ENCODE measurements at regions not wholly inside any gene's neighbourhood (a gene's known extent, or its start where the extent isn't known, plus 50 kb on each side); places are given as distances from the start of the nearest gene placed in this dataset.

- H3K27me3 Mint-ChIP-seq: peaks cover 10% of the 10 kb centered on the region
- Histone ChIP-seq H3K4me3 (ENCODE audit: control extremely low read depth in 1 of 5, extremely low read depth in 1 of 5, insufficient read depth in 1 of 5, low read depth in 2 of 5, low read length in 4 of 5) (no peak overlapping the region), H3K9me3 (ENCODE audit: control extremely low read depth in 1 of 3, control insufficient read depth in 2 of 3, insufficient read depth in 1 of 3, low read length in 2 of 3) (no peaks in the 10 kb centered on the region), H4K20me1 (ENCODE audit: control insufficient read depth, insufficient read depth, low read length, poor library complexity, severe bottlenecking) (no peaks in the 10 kb centered on the region), H2AFZ (ENCODE audit: insufficient read depth, low read depth, low read length, poor library complexity, severe bottlenecking) (no peak overlapping the region), H3K4me2 (replicated peaks; ENCODE audit: low read depth, low read length, poor library complexity, severe bottlenecking) (no peak overlapping the region), H3K36me3 (replicated peaks in 1 of 2; ENCODE audit: control extremely low read depth in 1 of 2, control insufficient read depth in 1 of 2, extremely low read depth in 1 of 2, insufficient read depth in 2 of 2, low read length in 1 of 2) (no peaks in the 10 kb centered on the region), H3K9ac (ENCODE audit: low read length) (no peak overlapping the region), H3K4me1 (ENCODE audit: control insufficient read depth in 2 of 2, insufficient read depth in 2 of 2, low read length in 2 of 2) (no peaks in the 10 kb centered on the region), H3K79me2 (ENCODE audit: control insufficient read depth, insufficient read depth, low read length) (no peaks in the 10 kb centered on the region), H3K27ac (ENCODE audit: low read length in 2 of 2) (no peak overlapping the region), H3K27me3 (replicated peaks in 1 of 4; ENCODE audit: control extremely low read depth in 1 of 4, control insufficient read depth in 3 of 4, insufficient read depth in 4 of 4, low read length in 3 of 4) (no peaks in the 10 kb centered on the region)
- ChIA-PET CTCF (no interaction called here), POLR2A (no interaction called here)
- intact Hi-C loops (cut with micrococcal nuclease): no loop called here
- no peaks in the 10 kb centered on the region for H3K9me3 Mint-ChIP-seq (ENCODE audit: insufficient read depth)
- ATAC-seq (ENCODE audit: low read depth) (no peak), DNase-seq (no peak)
- no peak overlapping the region for H3K4me3 Mint-ChIP-seq
- WGBS (ENCODE audit: insufficient coverage): no CpG with 5 or more reads among the region's 1 CpG
- H3K4me1 Mint-ChIP-seq: no peaks in the 10 kb centered on the region
- TF ChIP-seq, protein P1, sequence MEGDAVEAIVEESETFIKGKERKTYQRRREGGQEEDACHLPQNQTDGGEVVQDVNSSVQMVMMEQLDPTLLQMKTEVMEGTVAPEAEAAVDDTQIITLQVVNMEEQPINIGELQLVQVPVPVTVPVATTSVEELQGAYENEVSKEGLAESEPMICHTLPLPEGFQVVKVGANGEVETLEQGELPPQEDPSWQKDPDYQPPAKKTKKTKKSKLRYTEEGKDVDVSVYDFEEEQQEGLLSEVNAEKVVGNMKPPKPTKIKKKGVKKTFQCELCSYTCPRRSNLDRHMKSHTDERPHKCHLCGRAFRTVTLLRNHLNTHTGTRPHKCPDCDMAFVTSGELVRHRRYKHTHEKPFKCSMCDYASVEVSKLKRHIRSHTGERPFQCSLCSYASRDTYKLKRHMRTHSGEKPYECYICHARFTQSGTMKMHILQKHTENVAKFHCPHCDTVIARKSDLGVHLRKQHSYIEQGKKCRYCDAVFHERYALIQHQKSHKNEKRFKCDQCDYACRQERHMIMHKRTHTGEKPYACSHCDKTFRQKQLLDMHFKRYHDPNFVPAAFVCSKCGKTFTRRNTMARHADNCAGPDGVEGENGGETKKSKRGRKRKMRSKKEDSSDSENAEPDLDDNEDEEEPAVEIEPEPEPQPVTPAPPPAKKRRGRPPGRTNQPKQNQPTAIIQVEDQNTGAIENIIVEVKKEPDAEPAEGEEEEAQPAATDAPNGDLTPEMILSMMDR (IDR thresholded peaks at IDR 0.05): no peak
- TF ChIP-seq EZH2 (IDR thresholded peaks at IDR 0.05; ENCODE audit: borderline replicate concordance, insufficient read depth, low read depth, low read length, poor library complexity, severe bottlenecking): no peak
- no peak overlapping the region for H3K27ac Mint-ChIP-seq
Measured at GRCh38 chr12:77120156-77121085, 55.1 kb upstream of the E2F7 start.

GRCh38 chr12:77118696-77119095 is 53.3 kb upstream of the E2F7 start:
- Histone ChIP-seq H3K4me1 (ENCODE audit: control insufficient read depth in 2 of 2, insufficient read depth in 2 of 2, low read length in 2 of 2) (no peaks in the 10 kb centered on the region), H3K4me3 (ENCODE audit: control extremely low read depth in 1 of 5, extremely low read depth in 1 of 5, insufficient read depth in 1 of 5, low read depth in 2 of 5, low read length in 4 of 5) (no peak overlapping the region), H3K27ac (ENCODE audit: low read length in 2 of 2) (no peak overlapping the region), H3K4me2 (replicated peaks; ENCODE audit: low read depth, low read length, poor library complexity, severe bottlenecking) (no peak overlapping the region), H3K27me3 (replicated peaks in 1 of 4; ENCODE audit: control extremely low read depth in 1 of 4, control insufficient read depth in 3 of 4, insufficient read depth in 4 of 4, low read length in 3 of 4) (no peaks in the 10 kb centered on the region), H3K9ac (ENCODE audit: low read length) (no peak overlapping the region), H3K79me2 (ENCODE audit: control insufficient read depth, insufficient read depth, low read length) (no peaks in the 10 kb centered on the region), H3K9me3 (ENCODE audit: control extremely low read depth in 1 of 3, control insufficient read depth in 2 of 3, insufficient read depth in 1 of 3, low read length in 2 of 3) (no peaks in the 10 kb centered on the region), H4K20me1 (ENCODE audit: control insufficient read depth, insufficient read depth, low read length, poor library complexity, severe bottlenecking) (no peaks in the 10 kb centered on the region), H3K36me3 (replicated peaks in 1 of 2; ENCODE audit: control extremely low read depth in 1 of 2, control insufficient read depth in 1 of 2, extremely low read depth in 1 of 2, insufficient read depth in 2 of 2, low read length in 1 of 2) (no peaks in the 10 kb centered on the region), H2AFZ (ENCODE audit: insufficient read depth, low read depth, low read length, poor library complexity, severe bottlenecking) (no peak overlapping the region)
- Mint-ChIP-seq H3K4me3 (no peak overlapping the region), H3K27me3 (peaks cover 7% of the 10 kb centered on the region), H3K27ac (no peak overlapping the region), H3K9me3 (ENCODE audit: insufficient read depth) (peaks cover 3% of the 10 kb centered on the region), H3K4me1 (no peaks in the 10 kb centered on the region)
- DNase-seq (no peak), ATAC-seq (ENCODE audit: low read depth) (no peak)
- ChIA-PET POLR2A (no interaction called here), CTCF (no interaction called here)
- TF ChIP-seq, protein P1 (IDR thresholded peaks at IDR 0.05): no peak
- TF ChIP-seq EZH2 (IDR thresholded peaks at IDR 0.05; ENCODE audit: borderline replicate concordance, insufficient read depth, low read depth, low read length, poor library complexity, severe bottlenecking): no peak
- intact Hi-C loops (cut with micrococcal nuclease): no loop called here
- 71% methylated on average over 1 of the region's 2 CpGs for WGBS (ENCODE audit: insufficient coverage)
